ENCODE measurements at regions not wholly inside any gene's neighbourhood (a gene's known extent, or its start where the extent isn't known, plus 50 kb on each side); places are given as distances from the start of the nearest gene placed in this dataset.
A peak's percentile ranks its signal among the peaks of the same experiment; 100 is the strongest.
"Not testable (repeated sequence)": the region's sequence is repeated elsewhere in the genome, so short reads cannot be mapped to it uniquely, and the experiment has no call there.

DNA sequence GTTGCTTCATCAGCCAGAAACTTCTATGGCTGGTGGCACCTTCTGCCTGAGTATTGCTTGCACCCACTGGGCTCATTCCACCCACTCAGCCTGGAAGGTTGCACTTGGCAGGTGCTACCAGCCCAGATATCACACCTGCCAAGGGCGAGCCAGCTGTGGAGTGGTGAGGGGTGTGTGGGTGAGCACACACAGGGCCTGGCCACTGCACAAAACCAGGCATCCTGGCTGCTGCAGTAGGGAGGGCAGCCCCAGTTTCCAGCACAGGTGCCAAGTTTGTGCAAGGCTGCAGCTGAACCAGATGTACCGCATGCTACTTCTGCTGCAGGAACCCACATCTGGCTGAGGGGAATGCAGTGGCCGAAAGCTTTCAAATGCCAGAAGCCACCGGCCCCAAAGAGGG lies 1147.8 kb downstream of the FSCB start:
- DNase-seq (no peak), FAIRE-seq (no peak)
- Histone ChIP-seq H3K4me3 (ENCODE audit: low read depth in 1 of 3, low read length in 3 of 3) (no peak overlapping the region), H3K27ac (ENCODE audit: low read depth in 1 of 3, low read length in 2 of 3) (no peak overlapping the region), H3K9me3 (ENCODE audit: control insufficient read depth in 2 of 2, insufficient read depth in 1 of 2, low read depth in 1 of 2, low read length in 1 of 2) (peaks cover 2 to 3% of the 10 kb centered on the region in 2 donors), H3K36me3 (ENCODE audit: control insufficient read depth in 3 of 3, insufficient read depth in 2 of 3, low read depth in 1 of 3, low read length in 3 of 3) (no peaks in the 10 kb centered on the region), H3K4me1 (ENCODE audit: control insufficient read depth in 3 of 3, insufficient read depth in 2 of 3, low read depth in 1 of 3, low read length in 2 of 3) (no peaks in the 10 kb centered on the region), H3K27me3 (ENCODE audit: control insufficient read depth in 3 of 3, insufficient read depth in 3 of 3, low read length in 3 of 3) (no peaks in the 10 kb centered on the region)
- WGBS, 3 donors = 79 to 92% (median 88%) methylated on average over 4 of the region's 4 CpGs

- Histone ChIP-seq H3K36me3 (ENCODE audit: control insufficient read depth in 3 of 3, insufficient read depth in 2 of 3, low read depth in 1 of 3, low read length in 3 of 3) (no peaks in the 10 kb centered on the region), H3K27me3 (ENCODE audit: control insufficient read depth in 3 of 3, insufficient read depth in 3 of 3, low read length in 3 of 3) (no peaks in the 10 kb centered on the region), H3K9me3 (ENCODE audit: control insufficient read depth in 2 of 2, insufficient read depth in 1 of 2, low read depth in 1 of 2, low read length in 1 of 2) (peaks cover 0 to 3% of the 10 kb centered on the region in 2 donors), H3K27ac (ENCODE audit: low read depth in 1 of 3, low read length in 2 of 3) (no peak overlapping the region), H3K4me1 (ENCODE audit: control insufficient read depth in 3 of 3, insufficient read depth in 2 of 3, low read depth in 1 of 3, low read length in 2 of 3) (no peaks in the 10 kb centered on the region), H3K4me3 (ENCODE audit: low read depth in 1 of 3, low read length in 3 of 3) (no peak overlapping the region)
- DNase-seq (no peak), FAIRE-seq (no peak)
These were observed 1150.0 kb downstream of the FSCB start for GRCh38 chr14:43356979-43357545.

DNA sequence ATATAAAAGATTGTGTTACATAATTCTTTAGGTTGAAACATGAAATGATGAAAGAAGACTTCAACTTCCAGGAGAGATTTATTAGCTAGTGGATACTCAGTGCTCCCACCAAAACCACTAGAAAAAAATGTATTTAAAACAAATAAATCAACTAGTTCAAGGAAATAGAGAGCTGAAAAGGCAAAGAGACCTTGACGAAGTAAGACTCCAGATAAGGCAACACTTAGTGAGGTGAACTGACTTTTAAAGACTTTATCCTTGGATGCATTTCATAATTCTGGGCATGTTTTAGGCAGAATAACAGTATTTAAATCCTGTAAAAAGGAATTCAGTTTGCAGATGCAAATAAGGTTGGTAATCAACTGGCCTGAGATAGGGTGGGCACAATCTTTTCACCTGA lies 1150.7 kb downstream of the FSCB start:
- no peak overlapping the region for H3K27ac ChIP-seq (ENCODE audit: low read depth in 1 of 3, low read length in 2 of 3)
- H3K4me3 ChIP-seq (ENCODE audit: low read depth in 1 of 3, low read length in 3 of 3) = no peak overlapping the region
- DNase-seq = no peak
- no peak for FAIRE-seq
- WGBS, 3 donors = 31 to 49% (median 33%) methylated on average over 1 of the region's 1 CpG
- H3K36me3 ChIP-seq (ENCODE audit: control insufficient read depth in 3 of 3, insufficient read depth in 2 of 3, low read depth in 1 of 3, low read length in 3 of 3) = no peaks in the 10 kb centered on the region
- H3K27me3 ChIP-seq (ENCODE audit: control insufficient read depth in 3 of 3, insufficient read depth in 3 of 3, low read length in 3 of 3) = no peaks in the 10 kb centered on the region
- no peaks in the 10 kb centered on the region for H3K4me1 ChIP-seq (ENCODE audit: control insufficient read depth in 3 of 3, insufficient read depth in 2 of 3, low read depth in 1 of 3, low read length in 2 of 3)
- peaks cover 0 to 3% of the 10 kb centered on the region in 2 donors for H3K9me3 ChIP-seq (ENCODE audit: control insufficient read depth in 2 of 2, insufficient read depth in 1 of 2, low read depth in 1 of 2, low read length in 1 of 2)

GRCh38 chr14:43341921-43342320 lies 1165.2 kb downstream of the FSCB start:
- DNase-seq (no peak), FAIRE-seq (no peak)
- no peaks in the 10 kb centered on the region for H3K27me3 ChIP-seq (ENCODE audit: control insufficient read depth in 3 of 3, insufficient read depth in 3 of 3, low read length in 3 of 3)
- H3K36me3 ChIP-seq (ENCODE audit: control insufficient read depth in 3 of 3, insufficient read depth in 2 of 3, low read depth in 1 of 3, low read length in 3 of 3) = no peaks in the 10 kb centered on the region
- no peaks in the 10 kb centered on the region for H3K9me3 ChIP-seq (ENCODE audit: control insufficient read depth in 2 of 2, insufficient read depth in 1 of 2, low read depth in 1 of 2, low read length in 1 of 2)
- no peak overlapping the region for H3K4me3 ChIP-seq (ENCODE audit: low read depth in 1 of 3, low read length in 3 of 3)
- H3K27ac ChIP-seq (ENCODE audit: low read depth in 1 of 3, low read length in 2 of 3) = no peak overlapping the region
- H3K4me1 ChIP-seq (ENCODE audit: control insufficient read depth in 3 of 3, insufficient read depth in 2 of 3, low read depth in 1 of 3, low read length in 2 of 3) = no peaks in the 10 kb centered on the region
- 66 to 82% (median 68%) methylated on average over 3 of the region's 3 CpGs for WGBS, 3 donors

GRCh38 chr14:43338713-43339112 lies 1168.4 kb downstream of the FSCB start:
- Histone ChIP-seq H3K27me3 (ENCODE audit: control insufficient read depth in 3 of 3, insufficient read depth in 3 of 3, low read length in 3 of 3) (no peaks in the 10 kb centered on the region), H3K4me3 (ENCODE audit: low read depth in 1 of 3, low read length in 3 of 3) (no peak overlapping the region), H3K36me3 (ENCODE audit: control insufficient read depth in 3 of 3, insufficient read depth in 2 of 3, low read depth in 1 of 3, low read length in 3 of 3) (no peaks in the 10 kb centered on the region), H3K4me1 (ENCODE audit: control insufficient read depth in 3 of 3, insufficient read depth in 2 of 3, low read depth in 1 of 3, low read length in 2 of 3) (no peaks in the 10 kb centered on the region), H3K27ac (ENCODE audit: low read depth in 1 of 3, low read length in 2 of 3) (no peak overlapping the region), H3K9me3 (ENCODE audit: control insufficient read depth in 2 of 2, insufficient read depth in 1 of 2, low read depth in 1 of 2, low read length in 1 of 2) (no peaks in the 10 kb centered on the region)
- DNase-seq (no peak), FAIRE-seq (peak; percentile 62)
- 10 to 46% (median 26%) methylated on average over 1 of the region's 1 CpG for WGBS, 3 donors

- WGBS, 3 donors = 59 to 71% (median 65%) methylated on average over 2 of the region's 2 CpGs
- Histone ChIP-seq H3K36me3 (ENCODE audit: control insufficient read depth in 3 of 3, insufficient read depth in 2 of 3, low read depth in 1 of 3, low read length in 3 of 3) (no peaks in the 10 kb centered on the region), H3K27me3 (ENCODE audit: control insufficient read depth in 3 of 3, insufficient read depth in 3 of 3, low read length in 3 of 3) (no peaks in the 10 kb centered on the region), H3K27ac (ENCODE audit: low read depth in 1 of 3, low read length in 2 of 3) (no peak overlapping the region), H3K4me1 (ENCODE audit: control insufficient read depth in 3 of 3, insufficient read depth in 2 of 3, low read depth in 1 of 3, low read length in 2 of 3) (no peaks in the 10 kb centered on the region), H3K9me3 (ENCODE audit: control insufficient read depth in 2 of 2, insufficient read depth in 1 of 2, low read depth in 1 of 2, low read length in 1 of 2) (no peaks in the 10 kb centered on the region), H3K4me3 (ENCODE audit: low read depth in 1 of 3, low read length in 3 of 3) (no peak overlapping the region)
- no peak for DNase-seq
- no peak for FAIRE-seq
These were observed 1170.7 kb downstream of the FSCB start for GRCh38 chr14:43336351-43336750.

DNA sequence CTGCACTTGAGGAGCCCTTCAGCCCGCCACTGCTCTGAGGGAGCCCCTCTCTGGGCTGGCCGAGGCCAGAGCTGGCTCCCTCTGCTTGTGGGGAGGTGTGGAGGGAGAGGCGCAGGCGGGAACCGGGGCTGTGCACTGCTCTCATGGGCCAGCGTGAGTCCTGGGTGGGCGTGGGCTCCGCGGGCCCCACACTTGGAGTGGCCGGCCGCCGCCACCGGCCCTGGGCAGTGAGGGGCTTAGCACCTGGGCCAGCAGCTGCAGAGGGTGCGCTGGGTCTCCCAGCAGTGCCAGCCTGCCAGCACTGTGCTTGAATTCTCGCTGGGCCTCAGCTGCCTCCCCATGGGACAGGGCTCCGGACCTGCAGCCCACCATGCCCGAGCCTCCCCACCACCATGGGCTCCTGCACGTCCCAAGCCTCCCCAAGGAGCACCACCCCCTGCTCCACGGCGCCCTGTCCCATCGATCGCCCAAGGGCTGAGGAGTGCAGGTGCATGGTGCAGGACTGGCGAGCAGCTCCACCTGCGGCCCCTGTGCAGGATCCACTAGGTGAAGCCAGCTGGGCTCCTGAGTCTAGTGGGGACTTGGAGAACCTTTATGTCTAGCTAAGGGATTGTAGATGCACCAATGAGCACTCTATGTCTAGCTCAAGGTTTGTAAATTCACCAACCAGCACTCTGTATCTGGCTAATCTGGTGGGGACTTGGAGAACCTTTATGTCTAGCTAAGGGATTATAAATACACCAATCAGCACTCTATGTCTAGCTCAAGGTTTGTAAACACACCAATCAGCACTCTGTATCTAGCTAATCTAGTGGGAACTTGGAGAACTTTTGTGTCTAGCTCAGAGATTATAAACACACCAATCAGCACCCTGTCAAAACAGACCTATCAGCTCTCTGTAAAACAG lies 1180.3 kb downstream of the FSCB start:
- not testable (repeated sequence) for H3K27me3 ChIP-seq (ENCODE audit: control insufficient read depth in 3 of 3, insufficient read depth in 3 of 3, low read length in 3 of 3); DNase-seq; FAIRE-seq; H3K4me1 ChIP-seq (ENCODE audit: control insufficient read depth in 3 of 3, insufficient read depth in 2 of 3, low read depth in 1 of 3, low read length in 2 of 3); H3K36me3 ChIP-seq (ENCODE audit: control insufficient read depth in 3 of 3, insufficient read depth in 2 of 3, low read depth in 1 of 3, low read length in 3 of 3); H3K4me3 ChIP-seq (ENCODE audit: low read depth in 1 of 3, low read length in 3 of 3); H3K9me3 ChIP-seq (ENCODE audit: control insufficient read depth in 2 of 2, insufficient read depth in 1 of 2, low read depth in 1 of 2, low read length in 1 of 2); H3K27ac ChIP-seq (ENCODE audit: low read depth in 1 of 3, low read length in 2 of 3)
- 87 to 92% (median 91%) methylated on average over 22 to 24 of the region's 24 CpGs for WGBS, 3 donors

DNA sequence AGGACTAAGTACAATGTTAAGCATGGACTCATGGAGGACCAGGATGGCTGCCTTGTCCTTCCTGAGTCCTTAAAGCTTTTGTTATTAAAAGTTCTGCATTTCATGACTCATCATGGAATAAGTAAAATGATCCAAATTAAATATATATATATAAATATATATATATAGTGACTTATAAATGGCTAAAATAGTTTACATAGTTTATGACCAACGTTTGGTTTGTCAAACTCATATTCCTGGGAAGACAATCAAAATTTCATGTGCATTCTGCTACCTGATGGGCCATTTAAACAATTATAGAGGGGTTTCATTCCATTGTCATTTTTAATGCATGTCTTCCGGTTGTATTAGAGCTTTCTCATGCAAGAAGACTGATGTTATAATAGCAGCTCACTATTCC lies 1190.7 kb downstream of the FSCB start:
- 72 to 76% (median 73%) methylated on average over 2 of the region's 2 CpGs for WGBS, 3 donors
- no peak overlapping the region for H3K27ac ChIP-seq (ENCODE audit: low read depth in 1 of 3, low read length in 2 of 3)
- DNase-seq = no peak
- H3K4me1 ChIP-seq (ENCODE audit: control insufficient read depth in 3 of 3, insufficient read depth in 2 of 3, low read depth in 1 of 3, low read length in 2 of 3) = no peaks in the 10 kb centered on the region
- H3K9me3 ChIP-seq (ENCODE audit: control insufficient read depth in 2 of 2, insufficient read depth in 1 of 2, low read depth in 1 of 2, low read length in 1 of 2) = no peaks in the 10 kb centered on the region
- H3K4me3 ChIP-seq (ENCODE audit: low read depth in 1 of 3, low read length in 3 of 3) = no peak overlapping the region
- no peaks in the 10 kb centered on the region for H3K27me3 ChIP-seq (ENCODE audit: control insufficient read depth in 3 of 3, insufficient read depth in 3 of 3, low read length in 3 of 3)
- no peaks in the 10 kb centered on the region for H3K36me3 ChIP-seq (ENCODE audit: control insufficient read depth in 3 of 3, insufficient read depth in 2 of 3, low read depth in 1 of 3, low read length in 3 of 3)
- FAIRE-seq = no peak

Data from small intestine (tissue), 7 donors.